WTC11 (cell line): ENCODE measurements at regions not wholly inside any gene's neighbourhood (a gene's known extent, or its start where the extent isn't known, plus 50 kb on each side); places are given as distances from the start of the nearest gene placed in this dataset.

Source experiments
- ATAC-seq: fragments of 200-7000 bp; cut with Tn5 transposase; 2 replicates; pipeline ENCODE4 v1.10.0; 2021; ENCODE audit warnings: mild to moderate bottlenecking, moderate library complexity
- CTCF ChIA-PET: fragments of 300-600 bp; sonication (Branson Sonifier 250); formaldehyde crosslinking; loops from one replicate; lab custom pipeline; 2021; ENCODE audit warnings: antibody characterized with exemption; lab: Charles Lee
- POLR2A ChIA-PET: fragments of 350-600 bp; sonication (Branson Sonifier 250); formaldehyde crosslinking; loops from one replicate; lab custom pipeline; 2021; ENCODE audit warnings: antibody characterized with exemption; lab: Charles Lee
- DNase-seq: peaks from one replicate; pipeline ENCODE4 v3.0.0; 2021; ENCODE audit warnings: low spot score
- H3K27ac Mint-ChIP-seq: 2 replicates; pipeline ENCODE4 v1.8.0; 2021; ENCODE audit warnings: mixed read lengths
- H3K27me3 Mint-ChIP-seq: 2 replicates; pipeline ENCODE4 v1.8.0; 2021; ENCODE audit warnings: low read depth, mild to moderate bottlenecking, moderate library complexity, mixed read lengths
- H3K36me3 Mint-ChIP-seq: 2 replicates; pipeline ENCODE4 v1.8.0; 2021; ENCODE audit warnings: mixed read lengths
- H3K4me1 Mint-ChIP-seq: 2 replicates; pipeline ENCODE4 v1.8.0; 2022; ENCODE audit warnings: mixed read lengths
- H3K4me3 Mint-ChIP-seq: 2 replicates; pipeline ENCODE4 v1.8.0; 2021; ENCODE audit warnings: mild to moderate bottlenecking, moderate library complexity, mixed read lengths
- H3K9me3 Mint-ChIP-seq: 2 replicates; pipeline ENCODE4 v1.8.0; 2021; ENCODE audit warnings: mixed read lengths
- AFF4 ChIP-seq: sonication (generic); formaldehyde crosslinking; IDR thresholded peaks from 2 replicates; pipeline ENCODE4 v1.8.1; 2023; ENCODE audit warnings: mild to moderate bottlenecking, missing genetic modification reagents, borderline replicate concordance
- E2F1 ChIP-seq: sonication (generic); formaldehyde crosslinking; IDR thresholded peaks from 2 replicates; pipeline ENCODE4 v1.8.0; 2022; ENCODE audit warnings: mild to moderate bottlenecking, missing genetic modification reagents
- E2F5 ChIP-seq: sonication (generic); formaldehyde crosslinking; IDR thresholded peaks from 2 replicates; pipeline ENCODE4 v1.8.1; 2022; ENCODE audit warnings: mild to moderate bottlenecking, moderate library complexity, missing genetic modification reagents
- ERG ChIP-seq: fragments of 250-450 bp; sonication (Bioruptor Pico); IDR thresholded peaks from 2 replicates; pipeline ENCODE4 v1.8.0; 2021; ENCODE audit warnings: mild to moderate bottlenecking
- ESRRA ChIP-seq: sonication (generic); formaldehyde crosslinking; IDR thresholded peaks from 2 replicates; pipeline ENCODE4 v1.8.1; 2022; ENCODE audit warnings: mild to moderate bottlenecking, missing genetic modification reagents, borderline replicate concordance
- HMGXB4 ChIP-seq: sonication (generic); formaldehyde crosslinking; IDR thresholded peaks from 2 replicates; pipeline ENCODE4 v1.8.1; 2023; ENCODE audit warnings: mild to moderate bottlenecking, moderate library complexity, missing genetic modification reagents
- IRF2 ChIP-seq: sonication (generic); formaldehyde crosslinking; IDR thresholded peaks from 2 replicates; pipeline ENCODE4 v1.8.0; 2022; ENCODE audit warnings: low read depth, missing genetic modification reagents, borderline replicate concordance
- JUN ChIP-seq: sonication (generic); formaldehyde crosslinking; IDR thresholded peaks from 2 replicates; pipeline ENCODE4 v1.8.0; 2023; ENCODE audit warnings: mild to moderate bottlenecking, missing genetic modification reagents
- MYBL2 ChIP-seq: sonication (generic); formaldehyde crosslinking; IDR thresholded peaks from 2 replicates; pipeline ENCODE4 v1.8.1; 2023; ENCODE audit warnings: mild to moderate bottlenecking, moderate library complexity, missing genetic modification reagents
- RELA ChIP-seq: sonication (generic); formaldehyde crosslinking; IDR thresholded peaks from 2 replicates; pipeline ENCODE4 v1.8.1; 2022; ENCODE audit warnings: missing genetic modification reagents, mild to moderate bottlenecking, borderline replicate concordance
- USF1 ChIP-seq: sonication (generic); formaldehyde crosslinking; IDR thresholded peaks from 2 replicates; pipeline ENCODE4 v1.8.0; 2022; ENCODE audit warnings: mild to moderate bottlenecking, missing genetic modification reagents
- ZBTB21 ChIP-seq: sonication (generic); formaldehyde crosslinking; IDR thresholded peaks from 2 replicates; pipeline ENCODE4 v1.8.1; 2023; ENCODE audit warnings: mild to moderate bottlenecking, missing genetic modification reagents, borderline replicate concordance
- ZNF396 ChIP-seq: fragments of 250-450 bp; sonication (Bioruptor Pico); IDR thresholded peaks from 2 replicates; pipeline ENCODE4 v1.8.0; 2021; ENCODE audit warnings: mild to moderate bottlenecking, moderate library complexity, borderline replicate concordance
- ZNF416 ChIP-seq: fragments of 250-450 bp; sonication (Bioruptor Pico); IDR thresholded peaks from 2 replicates; pipeline ENCODE4 v1.9.0; 2021; ENCODE audit warnings: mild to moderate bottlenecking, inconsistent platforms
- ZNF532 ChIP-seq: fragments of 250-450 bp; sonication (Bioruptor Pico); IDR thresholded peaks from 2 replicates; pipeline ENCODE4 v1.9.0; 2021; ENCODE audit warnings: mild to moderate bottlenecking, borderline replicate concordance

- no peaks in the 10 kb centered on the region for H3K9me3 Mint-ChIP-seq
These were observed 226.3 kb downstream of the CBLN1 start for GRCh38 chr16:49055291-49055690.

More at GRCh38 chr16:49055291-49055690, 226.3 kb downstream of the CBLN1 start:
- Mint-ChIP-seq H3K36me3 (no peaks in the 10 kb centered on the region), H3K27ac (no peak overlapping the region), H3K4me3 (no peak overlapping the region), H3K27me3 (no peaks in the 10 kb centered on the region), H3K4me1 (peaks cover 13% of the 10 kb centered on the region)
- ATAC-seq (no peak), DNase-seq (no peak)
- TF ChIP-seq IRF2 (CRISPR knock-in tag) (no peak), HMGXB4 (no peak), RELA (CRISPR knock-in tag) (no peak), JUN (CRISPR knock-in tag) (no peak), AFF4 (CRISPR knock-in tag) (no peak), E2F1 (no peak), ZNF396 (CRISPR knock-in tag) (no peak), USF1 (CRISPR knock-in tag) (no peak), ERG (CRISPR knock-in tag) (no peak), ZNF532 (CRISPR knock-in tag) (no peak), E2F5 (CRISPR knock-in tag) (no peak), MYBL2 (no peak), ZBTB21 (CRISPR knock-in tag) (no peak), ZNF416 (CRISPR knock-in tag) (no peak), ESRRA (CRISPR knock-in tag) (no peak)
- ChIA-PET POLR2A (no interaction called here), CTCF (interaction anchor here (1.5 to 1.6 kb wide), 2 partner anchors 293 to 298 kb away, joined by 4 to 8 read pairs; no protein-coding TSS in a partner anchor)
